Esophagus squamous epithelium (tissue), 5 donors: ENCODE measurements at regions not wholly inside any gene's neighbourhood (a gene's known extent, or its start where the extent isn't known, plus 50 kb on each side); places are given as distances from the start of the nearest gene placed in this dataset.

Experiments used
- DNase-seq: peaks from one replicate; lab custom pipeline; 2025; lab: John Stamatoyannopoulos, UW
- H3K27ac ChIP-seq, 4 donors: fragments of 200-600 bp; sonication (generic); one replicate each; pipeline ENCODE4 v1.5.1; 2016 to 2019; ENCODE audit warnings: mild to moderate bottlenecking in 1 of 4
- H3K27me3 ChIP-seq, 4 donors: fragments of 200-600 bp; sonication (generic); 1 replicate in 3 of 4; 2 replicates in 1 of 4; pipeline versions ENCODE4 v1.5.1 to v1.6.0; 2017 to 2021; ENCODE audit warnings: antibody characterized with exemption in 1 of 4
- H3K36me3 ChIP-seq, 3 donors: fragments of 200-600 bp; sonication (generic); one replicate each; pipeline ENCODE4 v1.5.1; 2016 to 2019
- H3K4me1 ChIP-seq, 3 donors: fragments of 200-600 bp; sonication (generic); one replicate each; pipeline ENCODE4 v1.5.1; 2017 to 2019
- H3K4me3 ChIP-seq, 4 donors: fragments of 200-600 bp; sonication (generic); 1 replicate in 3 of 4; 2 replicates in 1 of 4; pipeline ENCODE4 v1.5.1; 2016 to 2019; ENCODE audit warnings: mild to moderate bottlenecking in 2 of 4, moderate library complexity in 1 of 4
- H3K9me3 ChIP-seq, 3 donors: fragments of 200-600 bp; sonication (generic); one replicate each; pipeline ENCODE4 v1.5.1; 2016 to 2019
- CTCF ChIP-seq, 6 experiments: fragments of 450-650 bp in 4 of 6; fragments of 200-600 bp in 2 of 6; sonication (generic) in 2 of 6; IDR thresholded peaks; one replicate each; pipeline ENCODE4 v1.5.1; 2016 to 2019; ENCODE audit warnings: antibody characterized with exemption in 6 of 6, mild to moderate bottlenecking in 4 of 6, moderate library complexity in 4 of 6
- POLR2A ChIP-seq, 4 donors: fragments of 450-650 bp; IDR thresholded peaks; one replicate each; pipeline ENCODE4 v1.6.1; 2017; ENCODE audit warnings: antibody characterized with exemption in 4 of 4, mild to moderate bottlenecking in 4 of 4, moderate library complexity in 3 of 4
- WGBS, 2 donors: methylation state at CpG; one replicate each; pipeline ENCODE4 v1.1.5; 2018; 5-methylcytosine and 5-hydroxymethylcytosine counted together
- intact Hi-C: fragments of 100-400 bp; cut with DNase I; formaldehyde crosslinking; loops from one replicate; pipeline ENCODE4 v1.15.0; 2022
- donor health status: DM: yes; HTN: yes; CAD: no.

DNA sequence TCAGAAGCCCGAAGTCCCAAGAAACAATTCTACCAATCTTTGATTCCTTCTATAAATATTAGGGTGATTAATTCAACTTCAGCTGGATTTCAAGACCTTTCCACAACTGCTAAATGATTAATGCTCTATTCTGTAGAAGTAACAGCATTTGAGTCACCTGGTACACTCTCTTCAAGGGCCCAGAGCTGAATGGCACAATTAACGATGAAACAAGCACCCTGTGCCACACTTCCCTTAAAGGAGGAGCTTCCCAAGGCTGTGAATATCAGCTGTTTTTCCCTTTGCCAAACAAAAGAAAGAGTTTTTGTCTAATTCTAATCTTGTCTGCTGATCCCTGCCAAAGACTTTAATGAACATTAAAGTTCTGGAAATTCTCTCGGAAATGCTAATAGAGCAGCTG lies 56.0 kb downstream of the BOD1L2 start:
- WGBS, 2 donors = 51 to 64% methylated on average over 3 of the region's 3 CpGs
- no peak overlapping the region for H3K4me3 ChIP-seq
- no peak overlapping the region for H3K27ac ChIP-seq
- H3K27me3 ChIP-seq = no peaks in the 10 kb centered on the region
- no peaks in the 10 kb centered on the region for H3K4me1 ChIP-seq
- DNase-seq = no peak
- no peak for TF ChIP-seq POLR2A (IDR thresholded peaks at IDR 0.05)
- no peak for TF ChIP-seq CTCF (IDR thresholded peaks at IDR 0.05)
- intact Hi-C loops = no loop called here
- H3K9me3 ChIP-seq = no peaks in the 10 kb centered on the region
- H3K36me3 ChIP-seq = no peaks in the 10 kb centered on the region

DNA sequence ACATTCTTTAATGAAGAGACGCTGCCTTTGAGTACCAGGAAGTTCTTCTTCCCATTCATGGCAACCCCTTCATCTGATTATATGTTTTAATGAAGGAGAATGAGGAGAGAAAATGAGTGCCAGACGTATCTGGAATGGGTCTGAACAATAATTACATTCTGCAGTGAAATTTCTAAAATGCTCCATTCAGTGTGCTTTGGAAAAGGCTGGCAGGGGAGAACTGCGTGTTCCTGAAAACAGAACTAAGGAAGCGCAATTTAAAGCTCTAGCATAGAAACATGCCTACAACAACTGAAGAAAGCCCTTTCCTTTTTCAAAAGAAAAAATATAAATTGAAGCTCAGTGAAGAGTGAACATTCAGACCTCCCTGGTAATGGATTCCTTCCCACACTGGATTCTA lies 58.8 kb downstream of the BOD1L2 start:
- intact Hi-C loops = no loop called here
- H3K4me1 ChIP-seq = peaks cover 0 to 12% (median 5%) of the 10 kb centered on the region in 3 donors
- WGBS, 2 donors = 59 to 66% methylated on average over 4 of the region's 4 CpGs
- H3K9me3 ChIP-seq = no peaks in the 10 kb centered on the region
- peaks cover 0 to 21% (median 0%) of the 10 kb centered on the region in 4 donors for H3K27me3 ChIP-seq
- H3K4me3 ChIP-seq = no peak overlapping the region
- TF ChIP-seq CTCF (IDR thresholded peaks at IDR 0.05) (no peak), POLR2A (IDR thresholded peaks at IDR 0.05) (no peak)
- H3K27ac ChIP-seq = no peak overlapping the region
- no peaks in the 10 kb centered on the region for H3K36me3 ChIP-seq
- no peak for DNase-seq

DNA sequence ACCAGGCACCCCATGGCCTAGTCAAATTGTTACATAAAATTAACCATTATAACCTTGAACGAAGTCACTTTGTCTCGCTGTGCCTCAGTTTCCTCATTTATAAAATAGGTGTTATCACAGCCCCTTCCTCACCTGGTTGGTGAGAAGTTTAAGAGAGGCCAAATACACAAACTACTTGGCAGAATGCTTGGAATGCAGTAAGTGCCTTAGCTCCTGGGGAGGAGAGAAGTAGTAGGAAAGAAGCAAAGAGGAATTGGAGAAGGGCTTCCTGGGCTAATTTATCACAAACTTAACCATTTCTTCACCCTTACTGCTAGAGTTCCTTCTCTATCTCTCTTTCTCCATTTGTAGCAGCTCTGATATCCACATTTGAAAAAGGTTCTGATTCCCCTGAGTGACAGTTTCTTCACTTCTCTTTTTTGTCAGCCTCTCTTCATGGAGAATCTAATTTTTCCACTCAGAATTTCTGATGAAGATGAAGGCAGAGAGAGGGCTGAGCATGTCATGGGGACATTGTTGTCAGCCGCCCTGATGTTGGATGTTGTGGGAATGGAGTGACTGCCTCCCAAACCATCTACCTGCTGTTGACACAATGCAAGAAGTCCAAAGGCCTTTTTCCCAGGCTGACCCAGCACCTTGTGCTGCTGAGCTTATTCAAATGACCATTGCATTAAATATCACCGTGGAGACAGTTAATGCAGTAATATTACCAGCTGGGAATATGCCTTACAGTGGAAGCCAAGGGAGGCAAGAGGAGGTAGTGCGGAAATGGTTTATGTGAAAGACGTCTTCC lies 60.4 kb downstream of the BOD1L2 start:
- DNase-seq = no peak
- no peak overlapping the region for H3K27ac ChIP-seq
- H3K4me3 ChIP-seq = no peak overlapping the region
- peaks cover 0 to 34% (median 0%) of the 10 kb centered on the region in 4 donors for H3K27me3 ChIP-seq
- 48 to 55% methylated on average over 6 of the region's 6 CpGs for WGBS, 2 donors
- no peaks in the 10 kb centered on the region for H3K36me3 ChIP-seq
- intact Hi-C loops = no loop called here
- TF ChIP-seq CTCF (IDR thresholded peaks at IDR 0.05) (no peak), POLR2A (IDR thresholded peaks at IDR 0.05) (no peak)
- H3K4me1 ChIP-seq = peaks cover 0 to 15% (median 5%) of the 10 kb centered on the region in 3 donors
- no peaks in the 10 kb centered on the region for H3K9me3 ChIP-seq

- Histone ChIP-seq H3K27ac (no peak overlapping the region), H3K27me3 (peaks cover 0 to 35% (median 0%) of the 10 kb centered on the region in 4 donors), H3K4me3 (no peak overlapping the region), H3K36me3 (no peaks in the 10 kb centered on the region), H3K9me3 (no peaks in the 10 kb centered on the region), H3K4me1 (peaks cover 0 to 15% (median 5%) of the 10 kb centered on the region in 3 donors)
- WGBS, 2 donors = 50 to 58% methylated on average over 7 of the region's 7 CpGs
- intact Hi-C loops = no loop called here
- no peak for TF ChIP-seq POLR2A (IDR thresholded peaks at IDR 0.05)
- DNase-seq = no peak
Observed at GRCh38 chr18:57208047-57208446, 61.2 kb downstream of the BOD1L2 start.

DNA sequence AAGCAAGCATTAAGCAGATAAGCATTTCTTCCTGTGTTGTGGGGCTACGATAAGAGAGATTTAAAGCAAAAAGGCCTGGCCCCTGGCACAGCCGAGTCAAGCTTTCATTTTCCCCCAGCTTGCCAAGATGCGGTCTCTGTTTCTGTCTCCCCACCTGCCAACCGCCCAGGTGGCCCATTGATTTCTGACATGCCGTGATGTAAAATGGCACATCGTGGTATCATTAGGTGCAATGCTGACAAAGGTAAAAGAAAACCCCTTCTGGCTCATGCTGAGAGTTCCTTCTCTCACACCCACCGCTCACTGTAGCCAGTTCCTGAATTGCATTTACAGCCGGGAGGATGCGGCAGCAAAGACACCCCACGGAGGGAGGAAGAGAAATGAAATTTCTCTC lies 62.8 kb downstream of the BOD1L2 start:
- intact Hi-C loops = no loop called here
- H3K27me3 ChIP-seq = peaks cover 0 to 35% (median 0%) of the 10 kb centered on the region in 4 donors
- no peak for DNase-seq
- peak overlapping the region in 1 of 4 donors; percentile 46 for H3K4me3 ChIP-seq
- H3K27ac ChIP-seq = no peak overlapping the region
- WGBS, 2 donors = 19 to 46% methylated on average over 5 to 10 of the region's 10 CpGs
- H3K36me3 ChIP-seq = no peaks in the 10 kb centered on the region
- no peaks in the 10 kb centered on the region for H3K9me3 ChIP-seq
- H3K4me1 ChIP-seq = peaks cover 0 to 15% (median 5%) of the 10 kb centered on the region in 3 donors
- no peak for TF ChIP-seq POLR2A (IDR thresholded peaks at IDR 0.05)

DNA sequence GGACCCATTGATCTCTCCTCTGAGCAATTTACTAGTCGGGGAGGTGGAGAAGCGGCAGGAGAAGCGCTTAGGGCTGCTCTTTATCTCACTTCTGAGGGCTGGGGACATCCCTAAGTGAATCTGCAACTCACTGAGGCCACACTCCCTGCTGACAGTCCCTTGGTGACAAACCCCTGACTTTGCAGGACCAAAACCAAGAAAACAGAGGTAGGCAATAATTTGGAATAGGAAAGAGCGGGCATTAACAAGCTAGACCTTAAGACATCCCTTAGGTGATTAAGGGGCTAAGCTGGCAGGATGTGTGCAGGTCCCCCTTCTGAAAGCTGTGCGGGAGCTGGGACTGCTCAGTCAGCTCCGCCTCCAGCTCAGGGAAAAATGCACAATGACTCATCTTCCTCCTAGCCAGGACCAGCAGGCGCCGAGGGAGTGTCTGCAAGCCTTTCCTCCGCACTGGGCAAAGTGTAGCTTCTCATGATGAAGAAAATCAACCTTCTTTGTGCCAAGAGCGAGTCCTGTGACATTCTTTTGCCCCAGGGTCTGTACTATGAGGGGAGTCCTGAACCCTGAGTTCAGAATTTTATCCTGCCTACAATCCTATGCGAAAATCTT lies 63.3 kb downstream of the BOD1L2 start:
- H3K27me3 ChIP-seq = peaks cover 0 to 35% (median 0%) of the 10 kb centered on the region in 4 donors
- TF ChIP-seq CTCF (IDR thresholded peaks at IDR 0.05) = no peak
- TF ChIP-seq POLR2A (IDR thresholded peaks at IDR 0.05) = no peak
- DNase-seq = no peak
- no peak overlapping the region for H3K27ac ChIP-seq
- H3K4me3 ChIP-seq = peak overlapping the region in 1 of 4 donors; percentile 46
- no peaks in the 10 kb centered on the region for H3K36me3 ChIP-seq
- peaks cover 0 to 15% (median 5%) of the 10 kb centered on the region in 3 donors for H3K4me1 ChIP-seq
- intact Hi-C loops = no loop called here
- no peaks in the 10 kb centered on the region for H3K9me3 ChIP-seq
- 20 to 24% methylated on average over 8 to 10 of the region's 11 CpGs for WGBS, 2 donors
